GM12891 (cell line): ENCODE measurements at regions not wholly inside any gene's neighbourhood (a gene's known extent, or its start where the extent isn't known, plus 50 kb on each side); places are given as distances from the start of the nearest gene placed in this dataset.

Experiments
- POLR2A ChIP-seq: IDR thresholded peaks from 2 replicates; pipeline ENCODE4 v1.6.1; 2011; ENCODE audit warnings: low read depth, low read length, control low read depth
- TAF1 ChIP-seq: IDR thresholded peaks from 2 replicates; pipeline ENCODE4 v1.6.1; 2011; ENCODE audit warnings: low read depth, low read length, control low read depth

- no peak for TF ChIP-seq POLR2A
- no peak for TF ChIP-seq TAF1
Observed at GRCh38 chr16:31698901-31699300, 171.2 kb downstream of the AHSP start.
